H9 (cell line): ENCODE measurements at regions not wholly inside any gene's neighbourhood (a gene's known extent, or its start where the extent isn't known, plus 50 kb on each side); places are given as distances from the start of the nearest gene placed in this dataset.

Experiments
- DNase-seq: peaks from one replicate; pipeline ENCODE4 v3.0.0-alpha.2; 2017
- H2AFZ ChIP-seq: one replicate; pipeline ENCODE4 v1.6.1; 2013; ENCODE audit warnings: mild to moderate bottlenecking, low read length, control low read depth, moderate library complexity
- H2AK5ac ChIP-seq: 2 replicates; pipeline ENCODE4 v1.6.1; 2013; ENCODE audit warnings: low read length, control low read depth, mixed read lengths; ENCODE audit not compliant: insufficient read length
- H2BK120ac ChIP-seq: one replicate; pipeline ENCODE4 v1.6.1; 2013; ENCODE audit warnings: low read depth, mild to moderate bottlenecking, low read length, control low read depth, inconsistent platforms; ENCODE audit not compliant: poor library complexity, severe bottlenecking
- H2BK12ac ChIP-seq: 2 replicates; pipeline ENCODE4 v1.6.1; 2013; ENCODE audit warnings: low read length, control low read depth, mixed read lengths, low read depth; ENCODE audit not compliant: insufficient read length
- H2BK15ac ChIP-seq: 2 replicates; pipeline ENCODE4 v1.6.1; 2013; ENCODE audit warnings: low read depth, low read length, control low read depth
- H2BK20ac ChIP-seq: one replicate; pipeline ENCODE4 v1.6.1; 2013; ENCODE audit warnings: low read depth, mild to moderate bottlenecking, low read length, control low read depth, inconsistent platforms; ENCODE audit not compliant: poor library complexity, severe bottlenecking
- H2BK5ac ChIP-seq: 2 replicates; pipeline ENCODE4 v1.6.1; 2013; ENCODE audit warnings: low read length, control low read depth, mixed read lengths; ENCODE audit not compliant: insufficient read length
- H3K14ac ChIP-seq: 2 replicates; pipeline ENCODE4 v1.6.1; 2013; ENCODE audit warnings: low read length, control low read depth; ENCODE audit not compliant: insufficient read depth
- H3K18ac ChIP-seq: 2 replicates; pipeline ENCODE4 v1.6.1; 2013; ENCODE audit warnings: low read depth, mild to moderate bottlenecking, mixed read lengths, low read length, control low read depth; ENCODE audit not compliant: insufficient read length
- H3K23ac ChIP-seq: 2 replicates; pipeline ENCODE4 v1.6.1; 2013; ENCODE audit warnings: low read length, control low read depth, mixed read lengths, low read depth; ENCODE audit not compliant: insufficient read length
- H3K23me2 ChIP-seq: 2 replicates; pipeline ENCODE4 v1.6.1; 2013; ENCODE audit warnings: low read depth, mild to moderate bottlenecking, mixed read lengths, low read length, control low read depth; ENCODE audit not compliant: insufficient read length, poor library complexity, severe bottlenecking
- H3K27ac ChIP-seq: 2 replicates; pipeline ENCODE4 v1.5.1; 2013; ENCODE audit warnings: low read length, control low read depth, mixed read lengths, low read depth; ENCODE audit not compliant: insufficient read length
- H3K27me3 ChIP-seq: 2 replicates; pipeline ENCODE4 v1.6.1; 2013; ENCODE audit warnings: low read length, control low read depth, inconsistent platforms; ENCODE audit not compliant: insufficient read depth
- H3K4ac ChIP-seq: 2 replicates; pipeline ENCODE4 v1.6.1; 2013; ENCODE audit warnings: low read depth, mild to moderate bottlenecking, control low read depth, inconsistent platforms, low read length, moderate library complexity
- H3K4me1 ChIP-seq: 2 replicates; pipeline ENCODE4 v1.6.1; 2013; ENCODE audit warnings: low read length, control low read depth, inconsistent platforms; ENCODE audit not compliant: insufficient read depth
- H3K4me2 ChIP-seq: 2 replicates; pipeline ENCODE4 v1.6.1; 2013; ENCODE audit warnings: low read length, control low read depth, mixed read lengths; ENCODE audit not compliant: insufficient read length, insufficient read depth
- H3K56ac ChIP-seq: 2 replicates; pipeline ENCODE4 v1.6.1; 2013; ENCODE audit warnings: low read depth, mild to moderate bottlenecking, mixed read lengths, low read length, control low read depth; ENCODE audit not compliant: insufficient read length
- H3K79me1 ChIP-seq: 2 replicates; pipeline ENCODE4 v1.6.1; 2013; ENCODE audit warnings: low read depth, mild to moderate bottlenecking, moderate library complexity, low read length, control low read depth, inconsistent platforms; ENCODE audit not compliant: insufficient read depth, poor library complexity, severe bottlenecking
- H3K79me2 ChIP-seq: 2 replicates; pipeline ENCODE4 v1.6.1; 2013; ENCODE audit warnings: low read length, control low read depth, inconsistent platforms; ENCODE audit not compliant: insufficient read depth
- H3K9ac ChIP-seq: 2 replicates; pipeline ENCODE4 v1.6.1; 2013; ENCODE audit warnings: low read length, control low read depth, mixed read lengths; ENCODE audit not compliant: insufficient read length; ENCODE audit errors: extremely low read depth
- H3K9me3 ChIP-seq: one replicate; pipeline ENCODE4 v1.6.1; 2013; ENCODE audit warnings: low read depth, low read length, inconsistent platforms; ENCODE audit not compliant: control insufficient read depth
- H3T11ph ChIP-seq: one replicate; pipeline ENCODE4 v1.6.1; 2013; ENCODE audit warnings: mild to moderate bottlenecking, low read length, control low read depth, inconsistent platforms
- H4K20me1 ChIP-seq: one replicate; pipeline ENCODE4 v1.6.1; 2013; ENCODE audit not compliant: control insufficient read depth, insufficient read length, insufficient read depth
- H4K5ac ChIP-seq: 2 replicates; pipeline ENCODE4 v1.6.1; 2013; ENCODE audit warnings: low read depth, mild to moderate bottlenecking, mixed read lengths, low read length, control low read depth; ENCODE audit not compliant: insufficient read length
- H4K8ac ChIP-seq: replicated peaks from 2 replicates; pipeline ENCODE4 v1.6.1; 2013; ENCODE audit warnings: low read length, control low read depth, mixed read lengths, low read depth; ENCODE audit not compliant: insufficient read length
- H4K91ac ChIP-seq: 2 replicates; pipeline ENCODE4 v1.6.1; 2013; ENCODE audit warnings: low read depth, mild to moderate bottlenecking, moderate library complexity, mixed read lengths, low read length, control low read depth; ENCODE audit not compliant: insufficient read length
- H3K27ac Mint-ChIP-seq, 3 experiments: 2 replicates in 2 of 3; 3 replicates in 1 of 3; pipeline ENCODE4 v1.8.0; 2020 to 2021; ENCODE audit warnings: mixed read lengths in 3 of 3, mild to moderate bottlenecking in 1 of 3, moderate library complexity in 1 of 3
- H3K27me3 Mint-ChIP-seq: 2 replicates; pipeline ENCODE4 v1.8.0; 2021; ENCODE audit warnings: low read depth, mild to moderate bottlenecking, moderate library complexity, mixed read lengths
- H3K36me3 Mint-ChIP-seq, 3 experiments: 2 replicates in 2 of 3; 3 replicates in 1 of 3; pipeline ENCODE4 v1.8.0; 2020 to 2021; ENCODE audit warnings: low read depth in 3 of 3, mixed read lengths in 3 of 3; ENCODE audit not compliant: insufficient read depth in 1 of 3
- H3K4me1 Mint-ChIP-seq, 2 experiments: 2 replicates each; pipeline ENCODE4 v1.8.0; 2020; ENCODE audit warnings: mixed read lengths in 2 of 2
- H3K4me3 Mint-ChIP-seq, 2 experiments: 2 replicates in 1 of 2; 3 replicates in 1 of 2; pipeline ENCODE4 v1.8.0; 2020 to 2021; ENCODE audit warnings: mild to moderate bottlenecking in 2 of 2, mixed read lengths in 2 of 2, moderate library complexity in 1 of 2
- H3K9me3 Mint-ChIP-seq, 2 experiments: 2 replicates in 1 of 2; 3 replicates in 1 of 2; pipeline ENCODE4 v1.8.0; 2020; ENCODE audit warnings: mild to moderate bottlenecking in 2 of 2, mixed read lengths in 2 of 2, moderate library complexity in 1 of 2
- WGBS: extraction: QIAGEN DNeasy Blood & Tissue Kit; methylation state at CpG from one replicate; pipeline ENCODE4 v1.1.7; 2013; ENCODE audit warnings: missing lambda C conversion rate, low lambda C conversion rate, mixed read lengths; ENCODE audit not compliant: insufficient read length; ENCODE audit errors: extremely low coverage; 5-methylcytosine and 5-hydroxymethylcytosine counted together
- TF ChIP-seq, protein P1 (sequence below): fragments of 200-600 bp; sonication (generic); conservative IDR thresholded peaks from 3 replicates; pipeline ENCODE4 v1.8.0; 2021; ENCODE audit warnings: antibody characterized with exemption, mild to moderate bottlenecking

DNA sequence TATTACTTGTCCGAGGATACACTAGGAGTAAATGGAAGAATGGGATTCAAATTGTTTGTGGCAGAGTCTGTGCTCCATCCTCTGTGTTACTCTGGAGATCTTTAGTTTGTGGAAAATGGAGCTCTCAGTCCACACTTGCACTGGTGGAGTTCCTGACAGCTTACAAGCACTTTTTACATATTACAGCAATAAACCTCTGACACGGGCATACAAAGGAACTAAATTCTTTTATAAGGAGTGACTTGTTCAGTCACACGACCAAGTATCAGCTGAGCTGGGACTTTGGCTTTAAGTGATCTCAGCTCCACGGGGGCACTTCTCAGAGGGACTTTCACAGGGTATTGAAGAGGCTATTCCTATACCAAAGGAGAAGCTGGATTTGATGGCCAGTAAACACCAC, 417.5 kb downstream of the LRIG3 start:
- H2AK5ac ChIP-seq: no peak overlapping the region
- Mint-ChIP-seq H3K27me3 (no peaks in the 10 kb centered on the region), H3K9me3 (no peaks in the 10 kb centered on the region; a peak in 1 of 5 replicates), H3K27ac (no peak overlapping the region), H3K4me3 (no peak overlapping the region), H3K4me1 (peaks cover 9 to 12% of the 10 kb centered on the region in 2 experiments), H3K36me3 (no peaks in the 10 kb centered on the region)
- H3K9ac ChIP-seq: no peak overlapping the region
- no peak overlapping the region for H3K56ac ChIP-seq
- H4K91ac ChIP-seq: no peak overlapping the region
- no peak overlapping the region for H2BK20ac ChIP-seq
- H3K79me1 ChIP-seq: no peaks in the 10 kb centered on the region
- no peak overlapping the region for H3T11ph ChIP-seq
- H3K27me3 ChIP-seq: no peaks in the 10 kb centered on the region
- H3K9me3 ChIP-seq: no peaks in the 10 kb centered on the region
- no peak overlapping the region for H4K5ac ChIP-seq
- H4K20me1 ChIP-seq: no peaks in the 10 kb centered on the region
- no peak overlapping the region for H2BK15ac ChIP-seq
- no peak overlapping the region for H3K18ac ChIP-seq
- no peaks in the 10 kb centered on the region for H3K4me1 ChIP-seq
- no CpG with 5 or more reads among the region's 4 CpGs for WGBS
- no peaks in the 10 kb centered on the region for H3K23me2 ChIP-seq
- no peak overlapping the region for H2BK120ac ChIP-seq
- no peak overlapping the region for H3K4me2 ChIP-seq
- H2AFZ ChIP-seq: no peak overlapping the region
- no peak overlapping the region for H2BK5ac ChIP-seq
- no peak overlapping the region for H4K8ac ChIP-seq
- H2BK12ac ChIP-seq: no peak overlapping the region
- no peak for DNase-seq
- TF ChIP-seq, protein P1, sequence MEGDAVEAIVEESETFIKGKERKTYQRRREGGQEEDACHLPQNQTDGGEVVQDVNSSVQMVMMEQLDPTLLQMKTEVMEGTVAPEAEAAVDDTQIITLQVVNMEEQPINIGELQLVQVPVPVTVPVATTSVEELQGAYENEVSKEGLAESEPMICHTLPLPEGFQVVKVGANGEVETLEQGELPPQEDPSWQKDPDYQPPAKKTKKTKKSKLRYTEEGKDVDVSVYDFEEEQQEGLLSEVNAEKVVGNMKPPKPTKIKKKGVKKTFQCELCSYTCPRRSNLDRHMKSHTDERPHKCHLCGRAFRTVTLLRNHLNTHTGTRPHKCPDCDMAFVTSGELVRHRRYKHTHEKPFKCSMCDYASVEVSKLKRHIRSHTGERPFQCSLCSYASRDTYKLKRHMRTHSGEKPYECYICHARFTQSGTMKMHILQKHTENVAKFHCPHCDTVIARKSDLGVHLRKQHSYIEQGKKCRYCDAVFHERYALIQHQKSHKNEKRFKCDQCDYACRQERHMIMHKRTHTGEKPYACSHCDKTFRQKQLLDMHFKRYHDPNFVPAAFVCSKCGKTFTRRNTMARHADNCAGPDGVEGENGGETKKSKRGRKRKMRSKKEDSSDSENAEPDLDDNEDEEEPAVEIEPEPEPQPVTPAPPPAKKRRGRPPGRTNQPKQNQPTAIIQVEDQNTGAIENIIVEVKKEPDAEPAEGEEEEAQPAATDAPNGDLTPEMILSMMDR: no peak
- no peaks in the 10 kb centered on the region for H3K79me2 ChIP-seq
- no peak overlapping the region for H3K23ac ChIP-seq
- H3K14ac ChIP-seq: no peak overlapping the region
- H3K27ac ChIP-seq: no peak overlapping the region
- H3K4ac ChIP-seq: no peak overlapping the region
